Transverse colon (tissue), 4 donors: ENCODE measurements at regions not wholly inside any gene's neighbourhood (a gene's known extent, or its start where the extent isn't known, plus 50 kb on each side); places are given as distances from the start of the nearest gene placed in this dataset.

ENCODE experiments used
- POLR2A ChIP-seq: fragments of 450-650 bp; IDR thresholded peaks from one replicate; pipeline ENCODE4 v1.6.1; 2016; ENCODE audit warnings: antibody characterized with exemption, mild to moderate bottlenecking, moderate library complexity
- POLR2AphosphoS5 ChIP-seq, 3 donors: sonication (generic); formaldehyde crosslinking; IDR thresholded peaks; one replicate each; pipeline ENCODE4 v1.6.1; 2016; ENCODE audit warnings: antibody characterized with exemption in 3 of 3
- TF ChIP-seq, protein P1 (sequence below), 5 experiments: fragments of 200-600 bp in 3 of 5; fragments of 450-650 bp in 2 of 5; sonication (generic) in 3 of 5; IDR thresholded peaks; 1 replicate in 2 of 5; 2 replicates in 3 of 5; pipeline ENCODE4 v1.5.1; 2016 to 2017; ENCODE audit warnings: antibody characterized with exemption in 5 of 5, inconsistent platforms in 3 of 5, mild to moderate bottlenecking in 2 of 5, moderate library complexity in 1 of 5

DNA sequence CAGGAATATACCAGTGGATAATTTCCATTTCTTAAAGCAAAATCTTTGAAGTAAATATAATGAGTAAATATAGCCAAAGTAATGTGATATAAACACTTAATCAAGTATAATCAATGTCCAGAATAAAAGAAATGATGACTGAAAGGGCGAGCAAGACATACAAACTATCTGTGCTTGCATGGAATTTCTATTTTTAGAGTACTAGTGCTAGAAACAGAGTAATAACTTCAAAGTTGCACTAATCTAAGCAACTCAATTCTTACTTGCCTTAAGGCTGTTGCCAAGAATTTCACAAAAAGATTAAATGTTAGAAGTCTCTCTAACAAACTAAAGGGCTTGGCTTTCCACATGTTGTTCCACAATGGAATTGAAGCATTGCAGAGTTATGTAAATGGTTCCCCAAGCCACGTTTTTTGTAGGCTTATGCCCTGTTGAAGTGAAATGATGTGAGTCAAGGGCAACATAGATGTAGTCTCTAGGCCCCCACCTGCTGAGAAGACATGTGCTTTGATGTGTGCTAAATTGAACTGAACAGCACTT, 175.0 kb upstream of the LMNTD1 start:
- TF ChIP-seq, protein P1, sequence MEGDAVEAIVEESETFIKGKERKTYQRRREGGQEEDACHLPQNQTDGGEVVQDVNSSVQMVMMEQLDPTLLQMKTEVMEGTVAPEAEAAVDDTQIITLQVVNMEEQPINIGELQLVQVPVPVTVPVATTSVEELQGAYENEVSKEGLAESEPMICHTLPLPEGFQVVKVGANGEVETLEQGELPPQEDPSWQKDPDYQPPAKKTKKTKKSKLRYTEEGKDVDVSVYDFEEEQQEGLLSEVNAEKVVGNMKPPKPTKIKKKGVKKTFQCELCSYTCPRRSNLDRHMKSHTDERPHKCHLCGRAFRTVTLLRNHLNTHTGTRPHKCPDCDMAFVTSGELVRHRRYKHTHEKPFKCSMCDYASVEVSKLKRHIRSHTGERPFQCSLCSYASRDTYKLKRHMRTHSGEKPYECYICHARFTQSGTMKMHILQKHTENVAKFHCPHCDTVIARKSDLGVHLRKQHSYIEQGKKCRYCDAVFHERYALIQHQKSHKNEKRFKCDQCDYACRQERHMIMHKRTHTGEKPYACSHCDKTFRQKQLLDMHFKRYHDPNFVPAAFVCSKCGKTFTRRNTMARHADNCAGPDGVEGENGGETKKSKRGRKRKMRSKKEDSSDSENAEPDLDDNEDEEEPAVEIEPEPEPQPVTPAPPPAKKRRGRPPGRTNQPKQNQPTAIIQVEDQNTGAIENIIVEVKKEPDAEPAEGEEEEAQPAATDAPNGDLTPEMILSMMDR (IDR thresholded peaks at IDR 0.05) = no peak
- TF ChIP-seq POLR2AphosphoS5 (IDR thresholded peaks at IDR 0.05) (no peak), POLR2A (no peak)
